ENCODE measurements at regions not wholly inside any gene's neighbourhood (a gene's known extent, or its start where the extent isn't known, plus 50 kb on each side); places are given as distances from the start of the nearest gene placed in this dataset.

DNA sequence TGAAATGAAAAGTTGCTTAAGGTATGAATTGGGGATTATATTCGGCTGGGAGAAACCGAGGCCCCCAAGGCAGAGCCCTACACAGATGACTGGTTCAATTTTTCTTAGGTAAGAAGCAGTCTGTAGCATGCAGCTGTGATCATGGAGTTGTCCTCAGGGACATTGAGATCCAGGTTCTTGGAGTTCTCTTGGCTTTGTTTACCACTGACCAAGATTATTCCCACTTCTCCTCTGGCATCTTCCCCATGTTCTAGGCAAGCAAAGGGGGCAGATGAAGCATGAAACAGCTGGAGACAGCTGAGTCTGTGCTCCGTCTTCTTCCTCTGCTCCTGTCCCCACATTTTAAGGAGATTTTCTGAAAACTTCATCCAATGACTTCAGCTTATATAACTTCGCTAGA lies 129.5 kb upstream of the BMPER start:
- no peaks in the 10 kb centered on the region for H3K27me3 ChIP-seq
- DNase-seq (no peak), ATAC-seq (no peak)
- no peak for TF ChIP-seq CTCF (IDR thresholded peaks at IDR 0.05)
- H3K27ac ChIP-seq = no peak overlapping the region
- H3K4me1 ChIP-seq = peaks cover 0 to 5% of the 10 kb centered on the region in 2 donors
- H3K9me3 ChIP-seq = no peaks in the 10 kb centered on the region
- intact Hi-C loops (cut with DNase I) = no loop called here
- H3K4me3 ChIP-seq = no peak overlapping the region
- no peaks in the 10 kb centered on the region for H3K36me3 ChIP-seq

- Histone ChIP-seq H3K27ac (no peak overlapping the region), H3K9me3 (no peaks in the 10 kb centered on the region), H3K4me1 (peaks cover 0 to 5% of the 10 kb centered on the region in 2 donors), H3K36me3 (no peaks in the 10 kb centered on the region), H3K4me3 (no peak overlapping the region), H3K27me3 (no peaks in the 10 kb centered on the region)
- no peak for ATAC-seq
- DNase-seq = no peak
- intact Hi-C loops (cut with DNase I) = no loop called here
- TF ChIP-seq CTCF (IDR thresholded peaks at IDR 0.05) = no peak
Measured at GRCh38 chr7:33776788-33777187, 128.6 kb upstream of the BMPER start.

- intact Hi-C loops (cut with DNase I) = no loop called here
Measured at GRCh38 chr7:33778195-33778594, 127.1 kb upstream of the BMPER start.

GRCh38 chr7:33779216-33779615 lies 126.1 kb upstream of the BMPER start:
- no peaks in the 10 kb centered on the region for H3K27me3 ChIP-seq
- no peak overlapping the region for H3K4me3 ChIP-seq
- no peak for TF ChIP-seq CTCF (IDR thresholded peaks at IDR 0.05)
- intact Hi-C loops (cut with DNase I) = no loop called here
- peaks cover 0 to 5% of the 10 kb centered on the region in 2 donors for H3K4me1 ChIP-seq
- no peaks in the 10 kb centered on the region for H3K36me3 ChIP-seq
- no peak for ATAC-seq
- H3K27ac ChIP-seq = no peak overlapping the region
- peaks cover 0 to 5% of the 10 kb centered on the region in 2 donors for H3K9me3 ChIP-seq
- DNase-seq = no peak

More at GRCh38 chr7:33778195-33778594, 127.1 kb upstream of the BMPER start:
- ATAC-seq = no peak
- Histone ChIP-seq H3K9me3 (peaks cover 0 to 5% of the 10 kb centered on the region in 2 donors), H3K27ac (no peak overlapping the region), H3K36me3 (no peaks in the 10 kb centered on the region), H3K4me3 (no peak overlapping the region), H3K27me3 (no peaks in the 10 kb centered on the region), H3K4me1 (peaks cover 0 to 5% of the 10 kb centered on the region in 2 donors)
- no peak for TF ChIP-seq CTCF (IDR thresholded peaks at IDR 0.05)
- no peak for DNase-seq

DNA sequence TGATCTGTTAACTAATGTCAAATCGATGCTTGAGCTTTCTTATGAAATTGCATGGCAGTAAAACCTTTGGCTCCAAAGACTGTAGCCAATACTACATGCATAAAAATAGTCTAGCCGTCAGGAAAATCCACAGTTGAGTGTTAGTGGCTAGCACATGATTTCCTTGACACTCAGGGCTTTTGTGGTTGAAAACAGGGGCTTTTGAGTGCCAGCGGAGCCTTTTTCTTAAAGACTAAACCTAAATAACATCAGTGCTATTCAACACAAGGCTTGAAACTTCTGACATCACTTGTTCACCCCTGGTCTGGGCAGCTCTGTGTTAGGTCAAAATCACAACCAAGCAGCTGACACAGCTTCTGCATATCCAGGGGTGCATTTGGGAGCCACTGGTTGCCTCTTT lies 124.2 kb upstream of the BMPER start:
- Histone ChIP-seq H3K27ac (no peak overlapping the region), H3K27me3 (no peaks in the 10 kb centered on the region), H3K36me3 (no peaks in the 10 kb centered on the region), H3K4me3 (no peak overlapping the region), H3K4me1 (no peaks in the 10 kb centered on the region), H3K9me3 (peaks cover 0 to 5% of the 10 kb centered on the region in 2 donors)
- ATAC-seq (no peak), DNase-seq (no peak)
- intact Hi-C loops (cut with DNase I) = no loop called here
- no peak for TF ChIP-seq CTCF (IDR thresholded peaks at IDR 0.05)
